Astrocyte of the spinal cord (primary cell): ENCODE measurements at regions not wholly inside any gene's neighbourhood (a gene's known extent, or its start where the extent isn't known, plus 50 kb on each side); places are given as distances from the start of the nearest gene placed in this dataset.

ENCODE experiments used
- DNase-seq: peaks from one replicate; pipeline ENCODE4 v3.0.0; 2011; ENCODE audit warnings: low read depth, low spot score
- H3K4me3 ChIP-seq: 2 replicates; pipeline ENCODE4 v1.5.1; 2011; ENCODE audit warnings: low read depth, mild to moderate bottlenecking, low read length, moderate library complexity
- CTCF ChIP-seq: IDR thresholded peaks from 2 replicates; pipeline ENCODE4 v1.5.1; 2012; ENCODE audit warnings: low read depth, mild to moderate bottlenecking, low read length, inconsistent platforms
- in situ Hi-C: cut with HindIII; loops from 2 replicates; pipeline ENCODE4 v1.10.0; 2017; ENCODE audit warnings: low sequenced_read_pairs

- no peak for TF ChIP-seq CTCF
- no peak overlapping the region for H3K4me3 ChIP-seq
- no peak for DNase-seq
- in situ Hi-C loops = no loop called here
Observed at GRCh38 chr4:12573716-12574115, 910.4 kb downstream of the RAB28 start.

GRCh38 chr4:12562476-12563140 lies 921.5 kb downstream of the RAB28 start:
- in situ Hi-C loops = no loop called here
- no peak for DNase-seq
- no peak overlapping the region for H3K4me3 ChIP-seq
- TF ChIP-seq CTCF = no peak

- no peak for DNase-seq
- in situ Hi-C loops = no loop called here
- no peak overlapping the region for H3K4me3 ChIP-seq
- TF ChIP-seq CTCF = no peak
Observed at GRCh38 chr4:12562021-12562420, 922.1 kb downstream of the RAB28 start.

GRCh38 chr4:12555011-12555410 lies 929.1 kb downstream of the RAB28 start:
- DNase-seq = peak; percentile 23
- in situ Hi-C loops = no loop called here
- TF ChIP-seq CTCF = no peak
- H3K4me3 ChIP-seq = no peak overlapping the region

DNA sequence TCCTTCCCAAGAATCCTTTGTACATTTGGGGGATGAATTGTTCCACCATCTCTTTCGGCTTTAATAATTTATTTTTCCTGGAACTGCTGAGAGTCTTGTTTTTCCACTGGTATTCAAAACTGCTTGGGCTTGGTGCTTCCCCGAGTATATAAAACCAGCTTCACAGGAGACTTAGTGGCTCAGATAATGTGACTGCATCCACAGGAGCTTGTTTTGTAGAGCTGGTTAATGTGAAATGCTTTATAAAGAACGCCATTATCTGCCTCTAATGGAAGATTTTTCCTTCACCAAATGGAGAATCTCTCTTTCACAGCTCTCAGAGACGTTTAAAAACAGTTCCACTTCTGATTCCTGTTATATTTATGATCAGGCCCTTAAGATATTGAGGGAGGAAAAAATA lies 935.5 kb downstream of the RAB28 start:
- in situ Hi-C loops = no loop called here

DNA sequence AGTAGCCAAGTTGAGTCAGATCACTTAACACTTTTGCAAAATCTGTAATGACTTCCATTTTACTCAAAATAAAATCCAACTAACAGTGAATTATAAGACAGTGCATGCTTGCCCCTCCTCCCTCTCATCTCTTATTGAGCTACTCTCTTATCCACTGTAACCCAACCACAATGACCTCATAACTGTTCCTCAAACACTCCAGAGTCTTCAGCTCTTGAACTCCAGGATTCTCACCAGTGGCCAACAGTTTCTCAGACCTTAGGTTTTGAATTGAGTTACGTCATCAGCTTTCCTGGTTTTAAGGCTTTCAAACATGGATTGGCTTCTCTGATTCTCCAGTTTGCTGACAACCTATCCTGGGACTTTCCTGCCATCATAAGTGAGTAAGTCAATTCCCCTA lies 938.3 kb downstream of the RAB28 start:
- no peak for TF ChIP-seq CTCF
- DNase-seq = no peak
- in situ Hi-C loops = no loop called here
- H3K4me3 ChIP-seq = no peak overlapping the region

More for the DNA sequence above, 935.5 kb downstream of the RAB28 start:
- TF ChIP-seq CTCF = no peak
- DNase-seq = no peak
- no peak overlapping the region for H3K4me3 ChIP-seq
